GM21367 (cell line): ENCODE measurements at regions not wholly inside any gene's neighbourhood (a gene's known extent, or its start where the extent isn't known, plus 50 kb on each side); places are given as distances from the start of the nearest gene placed in this dataset.
"Not testable (repeated sequence)": the region's sequence is repeated elsewhere in the genome, so short reads cannot be mapped to it uniquely, and the experiment has no call there.

Experiments used
- ATAC-seq: cut with Tn5 transposase; IDR thresholded peaks from one replicate; pipeline ENCODE4 v1.9.1; 2021; ENCODE audit not compliant: unreplicated experiment

DNA sequence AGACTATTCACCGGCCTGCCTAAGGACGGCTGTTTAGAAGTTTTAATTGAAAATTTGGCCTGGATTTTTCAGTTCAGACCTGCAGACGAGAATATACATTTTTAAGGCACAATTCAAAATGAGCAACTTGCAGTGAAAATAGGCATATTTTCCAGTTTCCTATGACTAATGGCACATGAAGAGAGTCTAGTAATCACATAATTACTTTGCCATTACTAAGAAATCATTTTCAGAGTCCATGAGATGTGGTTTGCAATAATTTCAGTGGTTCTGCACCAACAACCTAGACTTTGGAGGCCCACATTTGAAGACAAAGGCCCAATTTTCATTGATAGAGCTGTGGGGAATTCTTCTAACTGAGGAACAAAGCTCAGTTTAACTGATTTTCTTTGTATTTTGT is 205.3 kb downstream of the SOX2 start:
- no peak for ATAC-seq

DNA sequence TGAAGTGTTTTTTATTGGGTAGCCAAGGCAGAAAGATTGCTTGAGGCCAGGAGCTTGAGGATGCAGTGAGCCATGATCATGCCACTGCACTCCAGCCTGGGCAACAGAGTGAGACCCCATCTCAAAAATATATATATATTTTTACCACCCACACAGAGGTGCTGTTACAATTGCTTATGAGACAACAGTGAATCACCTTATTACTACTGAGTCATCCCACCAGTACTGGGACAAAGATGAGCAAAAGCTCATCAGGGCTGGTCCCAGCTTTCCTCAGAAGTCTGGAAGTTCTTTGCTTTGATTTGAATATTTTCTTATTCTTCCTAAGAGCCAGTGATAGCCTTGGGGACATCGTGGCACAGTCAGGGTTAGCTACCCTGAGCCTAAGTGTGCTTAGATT is 207.7 kb downstream of the SOX2 start:
- ATAC-seq: no peak

DNA sequence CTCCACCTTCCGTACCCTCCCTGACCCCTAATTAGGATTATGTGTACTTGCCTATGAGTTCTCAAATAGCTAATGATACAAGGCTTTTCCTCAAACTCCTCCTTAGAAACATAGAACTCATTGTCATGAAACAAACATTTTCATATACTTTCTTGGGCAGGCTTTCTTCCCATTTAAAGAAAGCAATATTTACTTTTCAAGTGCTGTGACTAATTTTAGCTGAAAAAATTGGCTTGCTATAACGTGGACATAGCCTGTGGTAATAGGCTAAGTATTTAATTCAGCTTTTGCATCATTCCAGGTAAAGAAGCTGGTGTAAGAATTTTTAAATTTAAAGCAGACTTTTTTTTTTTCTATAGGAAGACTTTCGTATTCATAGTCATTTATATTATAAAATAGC is 208.7 kb downstream of the SOX2 start:
- no peak for ATAC-seq

DNA sequence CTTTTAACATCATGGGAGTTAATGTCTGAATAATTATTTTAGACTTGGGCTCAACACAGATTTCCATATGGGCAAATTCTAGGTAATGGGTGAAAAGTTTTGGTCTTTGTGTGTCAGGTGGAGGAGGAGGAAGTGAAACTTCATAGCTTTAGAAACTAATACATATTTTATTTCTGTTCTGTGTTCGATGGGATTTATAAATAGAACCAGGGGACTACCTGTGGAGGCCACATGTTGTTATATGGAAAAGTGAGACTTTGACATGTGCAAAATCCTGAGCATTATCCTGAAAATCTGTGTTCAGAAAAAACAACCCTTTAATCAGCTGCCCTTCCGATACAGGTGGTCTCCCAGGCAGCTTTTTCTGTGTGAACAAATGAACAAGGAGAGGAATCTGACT is 209.5 kb downstream of the SOX2 start:
- peak; percentile 96 for ATAC-seq

DNA sequence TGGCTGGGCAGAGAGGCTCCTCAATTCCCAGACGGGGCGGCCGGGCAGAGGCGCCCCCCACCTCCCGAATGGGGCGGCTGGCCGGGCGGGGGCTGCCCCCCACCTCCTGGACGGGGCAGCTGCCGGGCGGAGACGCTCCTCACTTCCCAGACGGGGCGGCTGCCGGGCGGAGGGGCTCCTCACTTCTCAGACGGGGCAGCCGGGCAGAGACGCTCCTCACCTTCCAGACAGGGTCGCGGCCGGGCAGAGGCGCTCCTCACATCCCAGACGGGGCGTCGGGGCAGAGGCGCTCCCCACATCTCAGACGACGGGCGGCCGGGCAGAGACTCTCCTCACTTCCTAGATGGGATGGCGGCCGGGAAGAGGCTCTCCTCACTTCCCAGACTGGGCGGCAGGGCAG is 214.1 kb downstream of the SOX2 start:
- not testable (repeated sequence) for ATAC-seq

DNA sequence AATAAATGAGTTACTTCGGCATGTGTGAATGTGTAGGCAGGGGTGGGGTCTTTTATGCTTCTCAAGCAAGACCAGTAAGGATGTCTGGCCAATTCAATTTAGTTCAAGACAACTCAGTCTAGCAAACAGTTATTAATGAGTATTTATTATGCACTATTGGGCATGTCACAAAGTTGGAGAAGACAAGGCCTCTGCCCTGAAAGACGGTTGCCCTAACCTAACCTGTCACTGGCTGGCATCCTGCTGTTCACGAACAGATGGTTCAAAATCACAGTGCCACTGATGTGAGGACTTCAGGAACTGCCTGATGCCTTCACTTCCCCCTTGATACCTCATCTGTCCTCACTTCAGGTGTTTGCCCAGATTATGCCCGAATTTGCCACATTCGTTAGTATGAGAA is 217.8 kb downstream of the SOX2 start:
- no peak for ATAC-seq

DNA sequence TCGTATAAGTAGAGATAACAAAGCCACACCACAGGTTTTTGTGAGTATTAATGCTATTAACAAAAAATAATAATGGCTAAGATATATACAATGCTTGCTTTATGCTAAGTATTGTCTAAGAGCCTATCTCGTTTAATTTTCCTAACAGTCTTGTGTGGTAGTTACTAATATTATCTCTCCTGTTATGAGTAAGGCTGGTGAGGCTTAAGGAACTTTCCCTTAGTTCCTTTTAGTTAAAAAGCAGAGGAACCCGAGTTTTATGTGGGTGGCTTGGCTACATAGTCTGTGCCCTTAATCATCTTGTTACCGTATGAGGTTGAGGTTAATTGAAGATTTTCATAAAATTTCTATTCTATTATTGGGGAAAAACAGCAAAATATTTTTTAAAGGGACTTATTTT is 218.4 kb downstream of the SOX2 start:
- no peak for ATAC-seq

DNA sequence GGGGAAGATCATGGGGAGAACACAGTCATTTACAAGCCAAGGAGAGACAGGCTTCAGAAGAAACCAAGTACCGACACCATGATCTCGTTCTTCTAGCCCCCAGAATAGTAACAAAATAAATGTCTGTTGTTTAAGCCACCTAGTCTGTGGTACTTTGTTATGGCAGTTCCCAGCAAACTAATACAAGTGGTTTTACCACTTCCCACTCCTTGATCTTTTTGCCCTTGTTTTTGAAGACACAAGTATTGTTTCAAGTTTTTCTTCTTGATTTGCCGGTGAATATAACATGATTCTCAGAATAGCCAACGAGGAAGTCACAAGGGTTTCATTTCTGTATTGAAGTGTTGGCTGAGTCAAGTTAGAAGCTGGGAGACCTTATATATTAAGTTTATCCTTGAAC is 220.3 kb downstream of the SOX2 start:
- ATAC-seq: peak; percentile 65

DNA sequence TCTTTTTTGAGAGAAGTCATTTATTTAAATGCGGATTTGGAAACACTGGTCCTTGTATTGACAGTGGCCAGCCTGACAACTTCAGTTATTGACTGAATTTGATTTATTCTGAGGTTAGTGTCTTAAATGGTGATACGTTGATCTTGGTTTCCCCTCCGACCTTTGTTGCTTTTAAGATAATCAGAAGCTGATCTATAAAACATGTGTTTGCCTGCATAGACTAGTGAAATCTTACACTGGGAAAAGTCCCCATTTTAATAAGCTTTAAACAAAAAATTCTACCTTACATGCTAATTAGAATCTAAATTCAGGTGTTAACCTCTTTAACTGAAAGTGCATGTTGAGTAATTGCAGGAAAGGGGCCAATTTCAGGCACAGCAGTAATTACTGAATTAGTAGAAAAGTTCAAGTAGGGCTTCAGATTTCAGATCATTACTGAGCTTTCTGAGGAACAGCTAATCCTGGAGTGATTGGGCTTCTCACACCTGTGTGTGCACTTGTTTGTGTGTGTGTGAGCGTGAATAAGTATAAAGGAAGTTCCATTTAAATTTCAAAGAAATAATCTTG is 221.4 kb downstream of the SOX2 start:
- ATAC-seq: no peak

DNA sequence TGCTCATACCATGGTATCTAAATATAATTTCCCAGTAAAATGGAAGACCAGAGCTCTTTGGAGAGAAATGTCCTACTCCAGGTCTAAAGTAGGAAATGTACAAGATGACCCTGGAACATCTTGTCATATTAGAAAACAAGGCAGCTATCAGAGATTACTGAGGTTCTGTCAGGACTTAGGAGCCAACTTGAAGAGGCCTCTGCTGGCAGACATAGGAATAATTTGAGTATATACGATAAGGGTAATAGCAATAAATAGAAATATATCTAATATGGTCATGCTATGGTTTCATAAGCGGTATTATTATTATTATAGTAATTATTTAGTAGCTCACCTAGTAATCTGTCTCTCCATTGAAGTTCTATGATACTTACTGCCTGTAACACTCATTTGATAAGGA is 224.2 kb downstream of the SOX2 start:
- no peak for ATAC-seq

DNA sequence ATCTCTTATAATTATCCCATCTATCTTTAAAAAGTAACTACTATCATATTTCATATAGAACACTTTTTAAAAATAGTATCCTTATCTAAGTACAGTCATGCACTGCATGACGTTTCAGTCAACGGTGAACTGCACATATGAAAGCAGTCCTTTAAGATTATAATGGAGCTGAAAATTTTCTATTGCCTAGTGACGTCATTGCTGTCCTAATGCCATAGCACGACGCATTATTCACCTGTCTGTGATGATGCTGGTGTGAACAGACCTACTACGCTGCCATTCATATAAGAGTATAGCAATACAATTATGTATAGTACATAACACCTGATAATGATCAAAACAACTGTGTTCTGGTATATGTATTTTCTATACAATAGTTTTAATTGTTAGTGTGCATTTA is 225.0 kb downstream of the SOX2 start:
- no peak for ATAC-seq

DNA sequence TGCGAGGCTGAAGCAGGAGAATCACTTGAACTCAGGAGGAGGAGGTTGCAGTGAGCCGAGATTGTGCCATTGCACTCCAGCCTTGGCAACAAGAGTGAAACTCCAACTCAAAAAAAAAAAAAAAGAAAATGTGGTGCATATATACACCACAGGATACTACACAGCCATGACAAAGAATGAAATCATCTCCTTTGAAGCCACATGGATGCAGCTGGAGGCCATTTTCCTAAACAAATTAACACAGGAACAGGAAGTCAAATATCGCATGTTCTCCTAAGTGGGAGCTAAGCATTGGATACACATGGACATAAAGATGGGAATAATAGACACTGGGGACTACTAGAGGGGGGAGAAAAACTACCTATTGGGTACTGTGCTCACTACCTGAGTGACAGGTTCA is 226.9 kb downstream of the SOX2 start:
- ATAC-seq: not testable (repeated sequence)

DNA sequence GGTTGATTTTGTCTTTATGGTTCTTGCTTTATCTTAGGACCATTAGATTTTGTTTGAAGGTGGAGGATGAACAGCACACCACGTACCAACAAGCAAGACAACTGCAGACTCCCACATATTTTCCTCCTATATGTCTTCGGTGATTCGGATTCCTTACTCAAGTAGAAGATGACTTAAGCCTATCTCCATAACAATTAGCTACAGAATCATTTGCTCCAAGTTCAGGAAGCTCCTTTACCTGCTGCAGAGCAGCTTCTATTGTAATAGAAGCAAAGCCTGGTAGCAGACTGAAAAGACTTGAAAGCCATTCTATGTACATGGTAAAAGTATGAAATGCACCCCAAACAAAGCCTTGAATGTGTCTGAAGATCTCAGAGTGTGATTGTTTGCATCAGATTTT is 229.0 kb downstream of the SOX2 start:
- no peak for ATAC-seq

DNA sequence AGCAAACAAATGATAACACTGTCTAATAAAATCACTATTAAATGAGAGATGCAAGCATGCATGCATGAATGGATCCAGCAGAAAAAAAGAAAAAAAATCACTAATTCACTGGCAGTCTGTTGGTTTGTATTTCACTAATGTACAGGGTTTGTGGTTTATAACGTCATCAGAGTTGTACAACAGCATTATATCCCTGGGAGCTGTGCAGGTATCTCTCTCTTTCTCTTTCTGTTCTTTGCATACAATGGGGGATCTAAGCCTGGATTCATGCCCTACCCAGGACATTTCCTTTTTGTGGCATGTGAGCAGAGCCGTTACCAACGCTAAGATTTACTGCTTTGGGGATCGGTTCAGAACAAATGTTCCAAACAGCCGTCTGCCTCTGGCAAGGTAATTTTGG is 229.5 kb downstream of the SOX2 start:
- peak; percentile 96 for ATAC-seq

DNA sequence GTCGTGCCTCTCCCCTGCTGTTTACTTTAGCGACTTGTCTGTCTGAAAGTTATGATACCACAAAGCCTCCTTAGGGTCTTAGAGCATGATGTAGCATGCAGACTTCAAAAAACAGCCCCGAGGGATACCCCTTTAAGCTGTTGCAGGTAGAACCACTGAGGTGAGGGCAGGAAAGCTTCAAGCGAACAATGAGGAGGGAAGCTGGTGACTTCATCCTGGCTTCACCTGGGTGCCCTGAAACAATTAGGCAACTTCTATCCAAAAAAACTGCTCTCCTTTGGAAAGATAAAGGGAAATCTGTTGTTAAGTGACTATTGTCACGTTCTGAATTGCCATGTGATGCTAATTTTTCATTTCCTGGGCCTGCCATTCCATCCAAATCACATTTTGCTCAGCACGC is 231.6 kb downstream of the SOX2 start:
- no peak for ATAC-seq

DNA sequence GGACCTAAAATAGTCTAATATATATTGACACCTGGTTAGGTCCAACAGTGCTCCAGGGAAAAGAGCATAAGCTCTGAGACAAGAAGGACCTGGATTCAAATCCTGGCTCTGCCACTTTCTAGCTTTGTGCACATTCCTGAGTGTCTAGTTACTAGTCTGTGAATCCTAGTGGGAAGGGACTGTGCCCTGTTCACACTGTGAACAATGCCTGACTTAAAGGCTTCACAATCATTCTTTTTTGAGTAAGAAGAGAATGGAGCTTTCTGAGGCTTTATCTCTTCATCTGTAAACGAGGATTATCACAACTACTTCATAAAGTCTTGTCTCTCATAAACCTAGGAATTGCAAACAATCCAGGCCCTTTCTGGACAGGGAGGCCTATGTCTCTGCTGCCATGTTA is 235.9 kb downstream of the SOX2 start:
- ATAC-seq: no peak

DNA sequence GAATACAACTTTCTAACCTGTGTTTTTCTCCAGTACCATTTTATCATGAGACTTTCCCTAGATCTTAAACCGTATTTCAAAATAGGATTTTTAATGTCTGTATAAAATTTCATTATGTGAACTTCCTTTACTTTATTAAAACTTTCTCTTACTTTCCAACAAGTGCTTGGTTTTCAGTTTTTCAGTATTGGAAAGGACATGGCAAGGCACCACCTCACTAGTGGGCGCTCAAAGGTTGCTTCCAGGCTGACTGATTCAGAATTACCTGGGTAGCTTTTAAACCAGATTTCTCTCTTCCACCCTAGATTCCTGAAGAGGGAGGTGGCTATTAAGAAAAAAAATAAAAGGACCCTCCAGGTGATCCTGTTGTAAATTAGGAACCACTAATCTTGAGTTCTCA is 236.6 kb downstream of the SOX2 start:
- ATAC-seq: no peak

DNA sequence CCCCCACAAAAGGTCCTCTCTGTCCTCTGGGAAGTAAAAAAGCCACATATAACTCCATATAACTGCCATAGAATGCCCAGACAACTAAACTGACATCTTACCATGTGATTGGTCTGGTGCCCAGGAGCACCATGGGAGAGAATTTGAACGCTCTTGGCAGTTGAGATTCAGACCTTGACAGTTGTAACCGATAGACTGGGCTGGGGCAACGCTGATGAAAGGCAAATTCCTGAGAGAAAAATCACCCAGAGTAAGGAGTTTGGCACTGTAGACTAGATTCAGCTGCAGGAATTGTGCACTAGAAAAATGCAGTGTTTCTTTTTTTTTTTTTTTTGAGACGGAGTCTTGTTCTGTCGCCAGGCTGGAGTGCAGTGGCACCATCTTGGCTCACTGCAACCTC is 240.5 kb downstream of the SOX2 start:
- ATAC-seq: no peak

DNA sequence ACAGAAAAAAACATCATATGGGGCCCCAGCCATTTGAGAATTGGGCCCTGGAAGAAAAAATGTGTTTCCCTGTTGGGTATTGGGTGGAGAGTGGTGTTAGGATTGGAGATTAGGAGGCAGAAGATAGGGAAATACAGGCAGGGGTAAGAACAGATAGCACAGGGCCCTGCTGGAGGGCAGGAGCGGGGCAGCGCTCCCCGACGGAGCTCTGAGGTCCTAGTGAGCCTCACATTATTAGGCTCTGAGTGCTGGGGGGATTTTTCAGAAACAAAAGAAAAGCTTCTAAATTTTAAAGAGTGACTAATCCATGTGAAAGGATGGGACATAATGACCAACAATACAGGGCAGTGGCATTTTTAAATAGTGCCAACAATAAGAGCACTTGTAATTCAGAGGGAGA is 241.2 kb downstream of the SOX2 start:
- ATAC-seq: no peak

DNA sequence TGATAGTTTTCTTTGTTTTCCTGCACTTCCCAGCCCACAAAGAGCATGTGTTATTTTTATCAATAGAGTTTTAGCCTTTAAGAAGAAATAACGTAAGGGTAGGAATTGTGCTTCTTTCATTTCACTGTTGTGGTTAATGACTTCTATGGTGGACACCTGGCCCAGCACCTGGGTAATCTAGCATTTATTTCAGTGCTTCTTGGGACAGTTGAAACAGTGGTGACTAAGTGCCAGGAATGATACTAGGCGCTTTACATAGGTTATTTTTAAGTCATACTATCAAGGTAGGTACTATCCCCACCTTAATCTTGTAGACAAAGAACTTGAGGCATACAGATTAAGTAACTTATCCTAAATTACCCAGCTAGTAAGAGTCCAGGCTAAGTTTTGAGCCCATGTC is 243.8 kb downstream of the SOX2 start:
- ATAC-seq: peak; percentile 56

DNA sequence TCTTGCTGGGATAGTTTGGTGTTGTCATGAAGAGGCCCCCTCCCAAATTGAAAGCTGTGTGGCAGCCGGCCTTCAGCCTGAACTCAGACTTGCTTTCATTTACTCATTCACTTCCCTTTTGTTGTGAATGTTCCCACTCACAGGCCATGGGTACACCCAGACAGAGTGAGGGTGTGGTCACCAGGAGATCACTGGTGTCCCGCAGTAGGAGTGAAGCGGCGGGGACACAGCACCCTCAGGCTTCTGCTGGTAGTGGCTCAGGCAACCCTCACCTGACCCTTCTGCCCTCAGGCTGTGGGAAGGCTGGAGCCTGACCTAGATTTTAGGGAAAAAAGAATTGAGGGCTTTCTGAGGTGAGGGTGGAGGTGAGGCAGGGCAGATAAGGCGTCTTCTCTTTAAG is 244.4 kb downstream of the SOX2 start:
- peak; percentile 30 for ATAC-seq

DNA sequence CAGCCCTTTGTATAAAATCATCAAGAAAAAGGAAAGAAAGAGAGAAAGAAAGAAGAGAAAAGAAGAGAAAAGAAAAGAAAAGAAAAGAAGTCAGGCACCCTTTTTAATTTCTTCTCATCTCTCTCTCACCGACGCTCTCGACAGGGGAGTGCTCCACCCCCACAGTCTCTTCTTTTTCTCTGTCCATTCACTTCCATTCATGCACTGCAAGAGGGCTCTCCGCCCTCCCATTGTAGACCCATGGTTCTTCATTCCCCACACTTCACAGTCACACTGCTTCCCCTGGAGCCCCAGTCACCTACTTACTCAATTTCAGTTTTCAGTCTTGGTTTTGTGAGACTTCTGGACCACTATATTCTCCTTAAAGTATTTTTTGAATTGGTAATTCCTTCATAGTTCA is 254.7 kb downstream of the SOX2 start:
- no peak for ATAC-seq

DNA sequence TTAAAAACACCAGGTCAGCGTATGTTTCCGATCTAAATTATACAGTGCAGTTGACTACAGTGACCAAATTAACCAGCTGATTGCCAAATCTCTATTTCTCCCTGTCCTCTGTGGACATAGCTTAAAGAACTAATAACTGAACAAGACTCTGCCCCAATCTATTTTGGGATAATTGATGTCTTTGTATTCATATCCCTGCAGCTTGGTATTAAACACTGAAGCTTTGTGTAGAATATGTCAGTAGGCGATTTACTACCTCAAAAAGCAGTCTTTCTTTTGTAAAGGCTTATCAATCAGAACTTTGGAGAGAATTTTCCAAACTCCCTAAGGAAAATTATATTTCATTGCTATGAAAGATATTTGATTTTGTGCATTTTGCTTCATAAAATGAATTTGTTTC is 258.2 kb downstream of the SOX2 start:
- ATAC-seq: no peak

DNA sequence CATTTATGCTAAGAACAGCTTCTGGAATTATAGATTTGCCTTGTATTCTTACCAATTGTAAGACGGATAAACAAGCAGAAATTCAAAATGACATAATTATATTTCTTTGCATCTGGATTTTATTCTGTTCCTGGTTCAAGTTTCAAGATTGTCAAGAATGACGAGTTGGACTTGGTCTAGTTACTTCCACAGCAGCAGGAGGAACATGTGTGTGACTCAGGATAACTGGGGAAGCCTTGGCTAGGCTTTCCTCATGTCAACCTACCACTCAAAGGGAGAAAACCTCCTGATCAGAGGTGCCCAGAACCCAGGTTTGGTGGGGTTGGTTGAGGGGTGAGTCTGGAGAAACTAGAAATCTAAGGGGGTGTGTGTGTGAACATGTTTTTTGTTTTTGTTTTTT is 259.7 kb downstream of the SOX2 start:
- ATAC-seq: no peak
